Transverse colon (tissue), 4 donors: ENCODE measurements at regions not wholly inside any gene's neighbourhood (a gene's known extent, or its start where the extent isn't known, plus 50 kb on each side); places are given as distances from the start of the nearest gene placed in this dataset.
"Not testable (repeated sequence)": the region's sequence is repeated elsewhere in the genome, so short reads cannot be mapped to it uniquely, and the experiment has no call there.

ENCODE experiments used
- DNase-seq: peaks from one replicate; pipeline ENCODE4 v3.0.0-alpha.2; 2019
- H3K27ac ChIP-seq, 4 donors: fragments of 200-600 bp; sonication (generic); 2 replicates each; pipeline ENCODE4 v1.5.1; 2016 to 2018; ENCODE audit warnings: inconsistent platforms in 4 of 4
- H3K27me3 ChIP-seq: fragments of 200-600 bp; sonication (generic); 2 replicates; pipeline ENCODE4 v1.5.1; 2017; ENCODE audit warnings: inconsistent platforms
- H3K36me3 ChIP-seq, 4 donors: fragments of 200-600 bp; sonication (generic); 2 replicates each; pipeline ENCODE4 v1.5.1; 2017 to 2019; ENCODE audit warnings: inconsistent platforms in 4 of 4
- H3K4me1 ChIP-seq, 4 donors: fragments of 200-600 bp; sonication (generic); 2 replicates each; pipeline ENCODE4 v1.5.1; 2017 to 2020; ENCODE audit warnings: inconsistent platforms in 4 of 4
- H3K4me3 ChIP-seq, 4 donors: fragments of 200-600 bp; sonication (generic); 1 replicate in 1 of 4; 2 replicates in 3 of 4; pipeline versions ENCODE4 v1.5.1 to v1.6.1; 2017 to 2019; ENCODE audit warnings: inconsistent platforms in 4 of 4
- H3K9me3 ChIP-seq, 2 donors: fragments of 200-600 bp; sonication (generic); 2 replicates each; pipeline ENCODE4 v1.5.1; 2017 to 2019; ENCODE audit warnings: inconsistent platforms in 2 of 2
- CTCF ChIP-seq, 5 experiments: fragments of 200-600 bp in 3 of 5; fragments of 450-650 bp in 2 of 5; sonication (generic) in 3 of 5; IDR thresholded peaks; 1 replicate in 2 of 5; 2 replicates in 3 of 5; pipeline ENCODE4 v1.5.1; 2016 to 2017; ENCODE audit warnings: antibody characterized with exemption in 5 of 5, inconsistent platforms in 3 of 5, mild to moderate bottlenecking in 2 of 5, moderate library complexity in 1 of 5
- EP300 ChIP-seq: sonication (generic); formaldehyde crosslinking; IDR thresholded peaks from one replicate; pipeline ENCODE4 v1.6.1; 2017; ENCODE audit warnings: antibody characterized with exemption, low read depth
- POLR2A ChIP-seq: fragments of 450-650 bp; IDR thresholded peaks from one replicate; pipeline ENCODE4 v1.6.1; 2016; ENCODE audit warnings: antibody characterized with exemption, mild to moderate bottlenecking, moderate library complexity
- POLR2AphosphoS5 ChIP-seq, 3 donors: sonication (generic); formaldehyde crosslinking; IDR thresholded peaks; one replicate each; pipeline ENCODE4 v1.6.1; 2016; ENCODE audit warnings: antibody characterized with exemption in 3 of 3
- WGBS, 2 donors: methylation state at CpG; one replicate each; pipeline ENCODE4 v1.1.5; 2018; ENCODE audit warnings: low coverage in 1 of 2; 5-methylcytosine and 5-hydroxymethylcytosine counted together
- in situ Hi-C, 4 donors: fragments of 200-750 bp; cut with MboI; loops; one replicate each; pipeline versions ENCODE4 v1.15.0 to v1.15.1; 2017; ENCODE audit warnings: low sequenced_read_pairs in 3 of 4, low pct_ligation_motif_present in 1 of 4, low pct_unique_long_range_greater_than_20kb in 1 of 4
- intact Hi-C: fragments of 100-400 bp; cut with DNase I; formaldehyde crosslinking; loops from one replicate; pipeline ENCODE4 v1.15.1; 2023; ENCODE audit warnings: low total_unique reads

- Histone ChIP-seq H3K9me3 (no peaks in the 10 kb centered on the region), H3K4me3 (no peak overlapping the region), H3K36me3 (no peaks in the 10 kb centered on the region), H3K27me3 (no peaks in the 10 kb centered on the region), H3K4me1 (no peaks in the 10 kb centered on the region), H3K27ac (no peak overlapping the region)
- no peak for TF ChIP-seq POLR2A
- no peak for TF ChIP-seq EP300
- TF ChIP-seq CTCF (IDR thresholded peaks at IDR 0.05): no peak
- TF ChIP-seq POLR2AphosphoS5 (IDR thresholded peaks at IDR 0.05): no peak
- no peak for DNase-seq
- intact Hi-C loops (no loop called here), in situ Hi-C loops (no loop called here)
- WGBS, 2 donors: 49 to 83% methylated on average over 3 of the region's 3 CpGs
These were observed 282.3 kb downstream of the SEC16B start for GRCh38 chr1:177687544-177687943.

DNA sequence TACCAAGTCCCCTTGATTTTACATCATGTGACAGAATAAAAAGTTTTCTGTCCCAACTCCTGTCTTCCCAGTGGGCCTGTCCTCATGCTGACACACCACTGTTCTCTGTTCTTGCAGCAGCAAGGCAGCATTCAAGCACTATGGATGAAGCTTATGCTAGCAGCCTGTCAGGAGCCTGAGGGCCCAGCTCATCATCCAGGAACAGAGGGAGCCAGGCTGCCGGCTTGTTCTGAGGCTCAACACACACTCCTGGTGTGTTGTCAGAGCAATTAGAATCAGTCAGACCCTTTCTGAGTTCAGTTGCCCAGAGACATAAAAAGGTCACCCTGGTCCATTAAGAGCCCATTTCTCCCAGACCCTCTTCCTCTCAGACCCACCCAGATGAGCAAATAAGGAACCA is 282.9 kb downstream of the SEC16B start:
- no peaks in the 10 kb centered on the region for H3K27me3 ChIP-seq
- intact Hi-C loops (no loop called here), in situ Hi-C loops (no loop called here)
- no peaks in the 10 kb centered on the region for H3K4me1 ChIP-seq
- TF ChIP-seq CTCF (IDR thresholded peaks at IDR 0.05): no peak
- no peaks in the 10 kb centered on the region for H3K9me3 ChIP-seq
- no peak overlapping the region for H3K4me3 ChIP-seq
- DNase-seq: no peak
- 40% methylated on average over 1 of the region's 1 CpG; no CpG with 5 or more reads in 1 of the 2 donors for WGBS, 2 donors
- no peak overlapping the region for H3K27ac ChIP-seq
- H3K36me3 ChIP-seq: no peaks in the 10 kb centered on the region

- H3K4me1 ChIP-seq: no peaks in the 10 kb centered on the region
- no peak overlapping the region for H3K4me3 ChIP-seq
- H3K36me3 ChIP-seq: no peaks in the 10 kb centered on the region
- WGBS, 2 donors: 91% methylated on average over 1 of the region's 1 CpG; no CpG with 5 or more reads in 1 of the 2 donors
- intact Hi-C loops: no loop called here
- in situ Hi-C loops: no loop called here
- H3K27ac ChIP-seq: no peak overlapping the region
- H3K9me3 ChIP-seq: no peaks in the 10 kb centered on the region
- TF ChIP-seq POLR2AphosphoS5 (IDR thresholded peaks at IDR 0.05) (no peak), CTCF (IDR thresholded peaks at IDR 0.05) (no peak), EP300 (no peak), POLR2A (no peak)
- H3K27me3 ChIP-seq: no peaks in the 10 kb centered on the region
- no peak for DNase-seq
These were observed 300.7 kb downstream of the SEC16B start for GRCh38 chr1:177669161-177669560.

DNA sequence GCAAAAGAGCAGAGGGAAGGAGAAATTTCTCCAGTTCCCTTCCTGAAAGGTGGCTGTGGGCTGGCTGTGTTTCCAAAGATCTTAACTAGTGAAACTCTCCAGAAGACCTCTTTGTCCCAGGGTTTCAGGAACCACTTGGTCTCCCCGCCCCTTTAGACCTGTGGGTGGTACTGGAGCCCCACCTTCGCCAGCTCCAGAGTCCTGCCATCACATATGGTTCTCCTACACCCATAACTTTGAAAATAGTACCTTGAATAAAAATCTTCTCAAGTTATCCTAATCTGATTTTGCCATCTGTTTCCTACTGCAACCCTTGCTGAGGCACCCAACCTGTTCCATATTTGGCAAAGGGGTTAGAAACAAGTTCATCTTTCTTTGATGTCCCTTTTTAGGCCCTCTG is 303.9 kb downstream of the SEC16B start:
- DNase-seq: no peak
- Histone ChIP-seq H3K27ac (no peak overlapping the region), H3K9me3 (no peaks in the 10 kb centered on the region), H3K4me1 (no peaks in the 10 kb centered on the region), H3K4me3 (no peak overlapping the region), H3K36me3 (no peaks in the 10 kb centered on the region), H3K27me3 (no peaks in the 10 kb centered on the region)
- intact Hi-C loops: no loop called here
- 56% methylated on average over 2 of the region's 2 CpGs; no CpG with 5 or more reads in 1 of the 2 donors for WGBS, 2 donors
- TF ChIP-seq CTCF (IDR thresholded peaks at IDR 0.05) (no peak), POLR2AphosphoS5 (IDR thresholded peaks at IDR 0.05) (no peak), POLR2A (no peak), EP300 (no peak)
- in situ Hi-C loops: no loop called here

- H3K9me3 ChIP-seq, H3K36me3 ChIP-seq, in situ Hi-C loops, H3K4me3 ChIP-seq, H3K27ac ChIP-seq, H3K4me1 ChIP-seq, H3K27me3 ChIP-seq, DNase-seq, intact Hi-C loops: not testable (repeated sequence)
- WGBS, 2 donors: 71 to 85% methylated on average over 4 of the region's 4 CpGs
These were observed 305.1 kb downstream of the SEC16B start for GRCh38 chr1:177664742-177665141.
